HL-60 (cell line): ENCODE measurements at regions not wholly inside any gene's neighbourhood (a gene's known extent, or its start where the extent isn't known, plus 50 kb on each side); places are given as distances from the start of the nearest gene placed in this dataset.

Experiments
- DNase-seq, 2 experiments: peaks; one replicate each; pipeline ENCODE4 v3.0.0-alpha.2; 2010 to 2020; ENCODE audit warnings: low read depth in 1 of 2, low spot score in 1 of 2
- H3K27ac ChIP-seq: fragments of 250-450 bp; sonication (Bioruptor Pico); replicated peaks from 2 replicates; pipeline ENCODE4 v1.5.1; 2020; ENCODE audit warnings: mild to moderate bottlenecking, moderate library complexity
- H3K27me3 ChIP-seq: fragments of 250-450 bp; sonication (Bioruptor Pico); 2 replicates; pipeline ENCODE4 v1.5.1; 2021; ENCODE audit warnings: mild to moderate bottlenecking, moderate library complexity; ENCODE audit not compliant: insufficient read depth, poor library complexity, severe bottlenecking
- H3K4me3 ChIP-seq: replicated peaks from 2 replicates; pipeline ENCODE4 v1.5.1; 2011; ENCODE audit warnings: mild to moderate bottlenecking, control low read depth, low read length; ENCODE audit not compliant: insufficient read depth
- CTCF ChIP-seq: IDR thresholded peaks from one replicate; pipeline ENCODE4 v1.5.1; 2011; ENCODE audit warnings: low read length, control low read depth, inconsistent platforms; ENCODE audit not compliant: insufficient read depth
- GABPA ChIP-seq: IDR thresholded peaks from 2 replicates; pipeline ENCODE4 v1.6.1; 2012; ENCODE audit warnings: low read depth
- POLR2AphosphoS5 ChIP-seq: IDR thresholded peaks from 2 replicates; pipeline ENCODE4 v1.6.1; 2012; ENCODE audit warnings: low read depth
- SPI1 ChIP-seq: IDR thresholded peaks from 2 replicates; pipeline ENCODE4 v1.6.1; 2012; ENCODE audit warnings: low read depth, mild to moderate bottlenecking, borderline replicate concordance
- TF ChIP-seq, protein P1 (sequence below): IDR thresholded peaks from 2 replicates; pipeline ENCODE4 v1.6.1; 2012; ENCODE audit warnings: low read depth; ENCODE audit not compliant: insufficient replicate concordance

GRCh38 chr1:61585714-61586113 is 139.2 kb downstream of the TM2D1 start:
- Histone ChIP-seq H3K4me3 (no peak overlapping the region), H3K27me3 (no peaks in the 10 kb centered on the region), H3K27ac (no peak overlapping the region)
- no peak for DNase-seq
- TF ChIP-seq CTCF (no peak), SPI1 (no peak), POLR2AphosphoS5 (no peak), GABPA (no peak)
- TF ChIP-seq, protein P1, sequence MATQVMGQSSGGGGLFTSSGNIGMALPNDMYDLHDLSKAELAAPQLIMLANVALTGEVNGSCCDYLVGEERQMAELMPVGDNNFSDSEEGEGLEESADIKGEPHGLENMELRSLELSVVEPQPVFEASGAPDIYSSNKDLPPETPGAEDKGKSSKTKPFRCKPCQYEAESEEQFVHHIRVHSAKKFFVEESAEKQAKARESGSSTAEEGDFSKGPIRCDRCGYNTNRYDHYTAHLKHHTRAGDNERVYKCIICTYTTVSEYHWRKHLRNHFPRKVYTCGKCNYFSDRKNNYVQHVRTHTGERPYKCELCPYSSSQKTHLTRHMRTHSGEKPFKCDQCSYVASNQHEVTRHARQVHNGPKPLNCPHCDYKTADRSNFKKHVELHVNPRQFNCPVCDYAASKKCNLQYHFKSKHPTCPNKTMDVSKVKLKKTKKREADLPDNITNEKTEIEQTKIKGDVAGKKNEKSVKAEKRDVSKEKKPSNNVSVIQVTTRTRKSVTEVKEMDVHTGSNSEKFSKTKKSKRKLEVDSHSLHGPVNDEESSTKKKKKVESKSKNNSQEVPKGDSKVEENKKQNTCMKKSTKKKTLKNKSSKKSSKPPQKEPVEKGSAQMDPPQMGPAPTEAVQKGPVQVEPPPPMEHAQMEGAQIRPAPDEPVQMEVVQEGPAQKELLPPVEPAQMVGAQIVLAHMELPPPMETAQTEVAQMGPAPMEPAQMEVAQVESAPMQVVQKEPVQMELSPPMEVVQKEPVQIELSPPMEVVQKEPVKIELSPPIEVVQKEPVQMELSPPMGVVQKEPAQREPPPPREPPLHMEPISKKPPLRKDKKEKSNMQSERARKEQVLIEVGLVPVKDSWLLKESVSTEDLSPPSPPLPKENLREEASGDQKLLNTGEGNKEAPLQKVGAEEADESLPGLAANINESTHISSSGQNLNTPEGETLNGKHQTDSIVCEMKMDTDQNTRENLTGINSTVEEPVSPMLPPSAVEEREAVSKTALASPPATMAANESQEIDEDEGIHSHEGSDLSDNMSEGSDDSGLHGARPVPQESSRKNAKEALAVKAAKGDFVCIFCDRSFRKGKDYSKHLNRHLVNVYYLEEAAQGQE = no peak

GRCh38 chr1:61583703-61584102 is 141.2 kb downstream of the TM2D1 start:
- Histone ChIP-seq H3K4me3 (no peak overlapping the region), H3K27me3 (no peaks in the 10 kb centered on the region), H3K27ac (no peak overlapping the region)
- peak in 1 of 2 experiments; percentile 19 for DNase-seq
- TF ChIP-seq, protein P1 = no peak
- TF ChIP-seq SPI1 (no peak), GABPA (no peak), POLR2AphosphoS5 (no peak), CTCF (no peak)

DNA sequence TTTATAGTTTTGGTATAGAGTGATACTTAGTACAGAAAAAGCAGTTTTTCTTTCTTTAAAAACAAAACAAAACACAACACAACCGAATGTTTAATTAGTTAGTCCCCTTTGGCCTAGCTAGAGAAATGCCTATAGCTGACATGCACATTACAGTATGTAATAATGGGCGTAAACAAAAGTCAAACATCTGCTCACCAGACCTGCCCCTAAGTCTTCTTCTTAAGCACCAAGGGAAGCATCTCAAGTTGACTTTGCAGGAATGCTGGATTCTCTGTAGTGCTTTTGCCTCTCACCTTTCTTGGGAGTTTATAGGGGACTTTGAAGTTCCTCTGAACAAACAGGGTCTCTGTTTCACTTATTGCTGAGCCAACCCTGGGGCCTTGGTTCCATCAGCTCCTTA is 143.7 kb downstream of the TM2D1 start:
- Histone ChIP-seq H3K27me3 (no peaks in the 10 kb centered on the region), H3K27ac (no peak overlapping the region), H3K4me3 (no peak overlapping the region)
- TF ChIP-seq CTCF = no peak
- TF ChIP-seq POLR2AphosphoS5 = no peak
- no peak for TF ChIP-seq GABPA
- DNase-seq = no peak

GRCh38 chr1:61580417-61580816 is 144.5 kb downstream of the TM2D1 start:
- TF ChIP-seq, protein P1 = no peak
- TF ChIP-seq POLR2AphosphoS5 (no peak), SPI1 (no peak), GABPA (no peak), CTCF (no peak)
- no peak for DNase-seq
- H3K27me3 ChIP-seq = no peaks in the 10 kb centered on the region

More at GRCh38 chr1:61580417-61580816, 144.5 kb downstream of the TM2D1 start:
- no peak overlapping the region for H3K4me3 ChIP-seq
- no peak overlapping the region for H3K27ac ChIP-seq
